PC-9 (cell line): ENCODE measurements at regions not wholly inside any gene's neighbourhood (a gene's known extent, or its start where the extent isn't known, plus 50 kb on each side); places are given as distances from the start of the nearest gene placed in this dataset.
"Not testable (repeated sequence)": the region's sequence is repeated elsewhere in the genome, so short reads cannot be mapped to it uniquely, and the experiment has no call there.

Source experiments
- BruUV-seq: library from RNA; stranded (reverse); fragments of 400-500 nt; replicated peaks from 2 replicates; lab custom pipeline; 2021; lab: Mats Ljungman, UMichigan
- CTCF ChIA-PET: fragments of 300-600 bp; sonication (Branson Sonifier 250); formaldehyde crosslinking; loops from one replicate; lab custom pipeline; 2022; ENCODE audit warnings: antibody characterized with exemption; lab: Charles Lee
- POLR2A ChIA-PET: fragments of 300-600 bp; sonication (Branson Sonifier 250); formaldehyde crosslinking; loops from one replicate; lab custom pipeline; 2022; ENCODE audit warnings: antibody characterized with exemption; ENCODE audit not compliant: unreplicated experiment; lab: Charles Lee
- DNase-seq, 2 experiments: peaks; one replicate each; pipeline versions ENCODE4 v3.0.0 to v3.0.0-alpha.2; 2015 to 2022; ENCODE audit warnings: mixed read lengths in 1 of 2
- H2AFZ ChIP-seq: fragments of 200-600 bp; sonication (generic); 2 replicates; pipeline ENCODE4 v1.8.1; 2017; ENCODE audit warnings: antibody characterized with exemption
- H3F3A ChIP-seq: fragments of 200-600 bp; sonication (generic); 2 replicates; pipeline ENCODE4 v1.8.1; 2017; ENCODE audit warnings: antibody characterized with exemption, mild to moderate bottlenecking, low read depth; ENCODE audit not compliant: insufficient read depth
- H3K27ac ChIP-seq: fragments of 200-600 bp; sonication (generic); 2 replicates; pipeline ENCODE4 v1.6.1; 2016; ENCODE audit warnings: mixed run types
- H3K27me3 ChIP-seq: fragments of 200-600 bp; sonication (generic); 2 replicates; pipeline ENCODE4 v1.6.1; 2016; ENCODE audit warnings: low read depth, mixed run types; ENCODE audit not compliant: insufficient read depth
- H3K36me3 ChIP-seq: fragments of 200-600 bp; sonication (generic); 2 replicates; pipeline ENCODE4 v1.6.1; 2016; ENCODE audit warnings: low read depth, mixed run types
- H3K4me1 ChIP-seq: fragments of 200-600 bp; sonication (generic); replicated peaks from 2 replicates; pipeline ENCODE4 v1.6.1; 2016; ENCODE audit warnings: mixed run types; ENCODE audit not compliant: insufficient read depth
- H3K4me2 ChIP-seq: fragments of 200-600 bp; sonication (generic); 2 replicates; pipeline ENCODE4 v1.6.1; 2017; ENCODE audit warnings: mixed run types
- H3K4me3 ChIP-seq: fragments of 200-600 bp; sonication (generic); 2 replicates; pipeline ENCODE4 v1.6.1; 2016; ENCODE audit warnings: mixed run types
- H3K79me2 ChIP-seq: fragments of 200-600 bp; sonication (generic); 2 replicates; pipeline ENCODE4 v1.6.1; 2017; ENCODE audit warnings: low read depth, mixed run types
- H3K9me2 ChIP-seq: fragments of 200-600 bp; sonication (generic); 2 replicates; pipeline ENCODE4 v1.8.1; 2017; ENCODE audit warnings: mild to moderate bottlenecking; ENCODE audit not compliant: insufficient read depth
- H3K9me3 ChIP-seq: fragments of 200-600 bp; sonication (generic); 2 replicates; pipeline ENCODE4 v1.8.1; 2016; ENCODE audit warnings: low read depth; ENCODE audit not compliant: insufficient read depth
- H4K20me1 ChIP-seq: fragments of 200-600 bp; sonication (generic); 2 replicates; pipeline ENCODE4 v1.8.1; 2017; ENCODE audit not compliant: insufficient read depth
- CTCF ChIP-seq: fragments of 200-600 bp; sonication (generic); conservative IDR thresholded peaks from 2 replicates; pipeline ENCODE4 v1.6.1; 2017; ENCODE audit warnings: mixed run types, antibody characterized with exemption, mild to moderate bottlenecking, moderate library complexity
- EZH2 ChIP-seq: fragments of 200-600 bp; sonication (generic); IDR thresholded peaks from 2 replicates; pipeline ENCODE4 v1.8.0; 2017; ENCODE audit warnings: antibody characterized with exemption, low read depth
- intact Hi-C: fragments of 100-400 bp; cut with micrococcal nuclease; formaldehyde crosslinking; loops from one replicate; pipeline ENCODE4 v1.10.0; 2022; ENCODE audit not compliant: unreplicated experiment

- H3K27ac ChIP-seq = no peak overlapping the region
- no peaks in the 10 kb centered on the region for H3K9me3 ChIP-seq
- DNase-seq = no peak
- intact Hi-C loops = no loop called here
- H3K79me2 ChIP-seq = no peaks in the 10 kb centered on the region
- H3F3A ChIP-seq = peaks cover 8% of the 10 kb centered on the region; the same call in 1 of the 2 replicates
- TF ChIP-seq EZH2 = no peak
- TF ChIP-seq CTCF = no peak
- H2AFZ ChIP-seq = no peak overlapping the region
- H3K27me3 ChIP-seq = peaks cover 73% of the 10 kb centered on the region
- H3K4me3 ChIP-seq = no peak overlapping the region
- POLR2A ChIA-PET = no interaction called here
- no TSS peak for BruUV-seq
- H4K20me1 ChIP-seq = no peaks in the 10 kb centered on the region
- no peak overlapping the region for H3K4me2 ChIP-seq
- H3K9me2 ChIP-seq = no peaks in the 10 kb centered on the region
- H3K4me1 ChIP-seq = no peaks in the 10 kb centered on the region
- no peaks in the 10 kb centered on the region for H3K36me3 ChIP-seq
- CTCF ChIA-PET = no interaction called here
These were observed 78.9 kb upstream of the PPP2R3B start for GRCh38 chrX:465418-466215.

GRCh38 chrX:466836-467235 lies 80.1 kb upstream of the PPP2R3B start:
- CTCF ChIA-PET, BruUV-seq, H3K79me2 ChIP-seq, H3F3A ChIP-seq, H3K9me2 ChIP-seq, H3K36me3 ChIP-seq, DNase-seq, H2AFZ ChIP-seq, POLR2A ChIA-PET, H3K4me1 ChIP-seq, H3K9me3 ChIP-seq, intact Hi-C loops, H3K4me2 ChIP-seq, H4K20me1 ChIP-seq, H3K27ac ChIP-seq, H3K4me3 ChIP-seq: not testable (repeated sequence)
- H3K27me3 ChIP-seq = peaks cover 80% of the 10 kb centered on the region

- H3K4me3 ChIP-seq, intact Hi-C loops, POLR2A ChIA-PET, H3K36me3 ChIP-seq, H3K4me2 ChIP-seq, DNase-seq, BruUV-seq, H3K9me2 ChIP-seq, H3F3A ChIP-seq, H3K27ac ChIP-seq, CTCF ChIA-PET, H4K20me1 ChIP-seq, H3K4me1 ChIP-seq, H2AFZ ChIP-seq, H3K9me3 ChIP-seq, H3K79me2 ChIP-seq: not testable (repeated sequence)
- H3K27me3 ChIP-seq = peaks cover 87% of the 10 kb centered on the region
These were observed 81.0 kb upstream of the PPP2R3B start for GRCh38 chrX:467686-468085.

- no peak overlapping the region for H3K4me2 ChIP-seq
- no peak overlapping the region for H3K4me3 ChIP-seq
- no peaks in the 10 kb centered on the region for H3F3A ChIP-seq
- no peaks in the 10 kb centered on the region for H3K9me2 ChIP-seq
- no peak overlapping the region for H3K27ac ChIP-seq
- no peaks in the 10 kb centered on the region for H3K4me1 ChIP-seq
- H3K79me2 ChIP-seq = no peaks in the 10 kb centered on the region
- H2AFZ ChIP-seq = no peak overlapping the region
- POLR2A ChIA-PET = no interaction called here
- H3K36me3 ChIP-seq = no peaks in the 10 kb centered on the region
- H3K27me3 ChIP-seq = peaks cover 86% of the 10 kb centered on the region
- intact Hi-C loops = no loop called here
- DNase-seq = no peak
- no peak for TF ChIP-seq CTCF
- BruUV-seq = no TSS peak
- H4K20me1 ChIP-seq = no peaks in the 10 kb centered on the region
- no peaks in the 10 kb centered on the region for H3K9me3 ChIP-seq
- CTCF ChIA-PET = no interaction called here
These were observed 82.3 kb upstream of the PPP2R3B start for GRCh38 chrX:468979-469378.
